ENCODE measurements at regions not wholly inside any gene's neighbourhood (a gene's known extent, or its start where the extent isn't known, plus 50 kb on each side); places are given as distances from the start of the nearest gene placed in this dataset.
"Not testable (repeated sequence)": the region's sequence is repeated elsewhere in the genome, so short reads cannot be mapped to it uniquely, and the experiment has no call there.

- no peak for DNase-seq (ENCODE audit: low spot score in 2 of 2)
- no peak for FAIRE-seq
Measured at GRCh38 chr2:82139979-82140611, 1835.5 kb upstream of the LRRTM1 start.

GRCh38 chr2:82137441-82137840, 1832.9 kb upstream of the LRRTM1 start:
- DNase-seq (ENCODE audit: low spot score in 2 of 2) = no peak
- FAIRE-seq = no peak

GRCh38 chr2:82128051-82128450, 1823.5 kb upstream of the LRRTM1 start:
- no peak for DNase-seq (ENCODE audit: low spot score in 2 of 2)
- no peak for FAIRE-seq

- FAIRE-seq (no peak), DNase-seq (ENCODE audit: low spot score in 2 of 2) (no peak)
Measured at GRCh38 chr2:82124629-82125028, 1820.1 kb upstream of the LRRTM1 start.

- FAIRE-seq = no peak
- DNase-seq (ENCODE audit: low spot score in 2 of 2) = no peak
Measured at GRCh38 chr2:82120654-82121053, 1816.1 kb upstream of the LRRTM1 start.

GRCh38 chr2:82120115-82120514, 1815.6 kb upstream of the LRRTM1 start:
- DNase-seq (ENCODE audit: low spot score in 2 of 2) = no peak
- FAIRE-seq = no peak

GRCh38 chr2:82109418-82109817, 1804.9 kb upstream of the LRRTM1 start:
- FAIRE-seq (no peak), DNase-seq (ENCODE audit: low spot score in 2 of 2) (no peak)

- FAIRE-seq (no peak), DNase-seq (ENCODE audit: low spot score in 2 of 2) (no peak)
Measured at GRCh38 chr2:82098617-82099016, 1794.1 kb upstream of the LRRTM1 start.

GRCh38 chr2:82089518-82089917, 1785.0 kb upstream of the LRRTM1 start:
- FAIRE-seq (no peak), DNase-seq (ENCODE audit: low spot score in 2 of 2) (no peak)

- no peak for DNase-seq (ENCODE audit: low spot score in 2 of 2)
- FAIRE-seq = no peak
Measured at GRCh38 chr2:82084679-82085392, 1780.3 kb upstream of the LRRTM1 start.

- DNase-seq (ENCODE audit: low spot score in 2 of 2) = no peak
Measured at GRCh38 chr2:82075875-82076274, 1771.3 kb upstream of the LRRTM1 start.

GRCh38 chr2:82062463-82062862, 1757.9 kb upstream of the LRRTM1 start:
- DNase-seq (ENCODE audit: low spot score in 2 of 2) (no peak), FAIRE-seq (no peak)

More at GRCh38 chr2:82075875-82076274, 1771.3 kb upstream of the LRRTM1 start:
- FAIRE-seq = no peak

GRCh38 chr2:82055846-82056245, 1751.3 kb upstream of the LRRTM1 start:
- DNase-seq (ENCODE audit: low spot score in 2 of 2) = no peak
- no peak for FAIRE-seq

- FAIRE-seq = no peak
- DNase-seq (ENCODE audit: low spot score in 2 of 2) = no peak
Measured at GRCh38 chr2:82043867-82044266, 1739.3 kb upstream of the LRRTM1 start.

GRCh38 chr2:82027921-82028615, 1723.5 kb upstream of the LRRTM1 start:
- no peak for DNase-seq (ENCODE audit: low spot score in 2 of 2)
- FAIRE-seq = no peak

GRCh38 chr2:82023710-82024109, 1719.2 kb upstream of the LRRTM1 start:
- DNase-seq (ENCODE audit: low spot score in 2 of 2) = no peak
- no peak for FAIRE-seq

GRCh38 chr2:82013641-82014040, 1709.1 kb upstream of the LRRTM1 start:
- FAIRE-seq = no peak
- no peak for DNase-seq (ENCODE audit: low spot score in 2 of 2)

GRCh38 chr2:82007071-82007664, 1702.6 kb upstream of the LRRTM1 start:
- FAIRE-seq (no peak), DNase-seq (ENCODE audit: low spot score in 2 of 2) (no peak)

GRCh38 chr2:82005889-82006288, 1701.3 kb upstream of the LRRTM1 start:
- FAIRE-seq; DNase-seq (ENCODE audit: low spot score in 2 of 2): not testable (repeated sequence)

- FAIRE-seq (no peak), DNase-seq (ENCODE audit: low spot score in 2 of 2) (no peak)
Measured at GRCh38 chr2:82001614-82002013, 1697.1 kb upstream of the LRRTM1 start.

- DNase-seq (ENCODE audit: low spot score in 2 of 2) (no peak), FAIRE-seq (no peak)
Measured at GRCh38 chr2:82000606-82001005, 1696.1 kb upstream of the LRRTM1 start.

Data from frontal cortex (tissue), 3 donors.